HG03520 (cell line): ENCODE measurements at regions not wholly inside any gene's neighbourhood (a gene's known extent, or its start where the extent isn't known, plus 50 kb on each side); places are given as distances from the start of the nearest gene placed in this dataset.

Experiments used
- ATAC-seq: cut with Tn5 transposase; IDR thresholded peaks from one replicate; pipeline ENCODE4 v1.9.1; 2021; ENCODE audit warnings: mild to moderate bottlenecking, moderate library complexity; ENCODE audit not compliant: unreplicated experiment

DNA sequence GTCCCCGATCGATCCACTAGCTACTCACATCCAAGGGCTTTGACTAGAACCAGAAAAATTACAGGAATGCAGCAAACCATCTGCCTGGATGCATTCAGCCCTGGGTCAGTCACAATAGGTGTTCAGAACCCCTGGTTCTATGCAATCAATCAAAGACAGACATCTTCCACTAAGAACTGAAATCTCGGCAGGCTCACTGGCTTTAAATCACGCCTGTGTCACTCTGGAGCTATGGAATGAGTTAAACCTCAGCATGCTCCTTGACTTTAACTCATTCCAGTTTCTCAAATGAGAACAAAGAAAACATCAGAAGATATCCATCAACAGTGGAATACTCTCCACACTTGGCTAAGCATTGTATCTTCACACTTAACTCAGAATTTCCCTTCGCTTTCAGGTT is 68.1 kb upstream of the SPTBN1 start:
- ATAC-seq, result no peak

DNA sequence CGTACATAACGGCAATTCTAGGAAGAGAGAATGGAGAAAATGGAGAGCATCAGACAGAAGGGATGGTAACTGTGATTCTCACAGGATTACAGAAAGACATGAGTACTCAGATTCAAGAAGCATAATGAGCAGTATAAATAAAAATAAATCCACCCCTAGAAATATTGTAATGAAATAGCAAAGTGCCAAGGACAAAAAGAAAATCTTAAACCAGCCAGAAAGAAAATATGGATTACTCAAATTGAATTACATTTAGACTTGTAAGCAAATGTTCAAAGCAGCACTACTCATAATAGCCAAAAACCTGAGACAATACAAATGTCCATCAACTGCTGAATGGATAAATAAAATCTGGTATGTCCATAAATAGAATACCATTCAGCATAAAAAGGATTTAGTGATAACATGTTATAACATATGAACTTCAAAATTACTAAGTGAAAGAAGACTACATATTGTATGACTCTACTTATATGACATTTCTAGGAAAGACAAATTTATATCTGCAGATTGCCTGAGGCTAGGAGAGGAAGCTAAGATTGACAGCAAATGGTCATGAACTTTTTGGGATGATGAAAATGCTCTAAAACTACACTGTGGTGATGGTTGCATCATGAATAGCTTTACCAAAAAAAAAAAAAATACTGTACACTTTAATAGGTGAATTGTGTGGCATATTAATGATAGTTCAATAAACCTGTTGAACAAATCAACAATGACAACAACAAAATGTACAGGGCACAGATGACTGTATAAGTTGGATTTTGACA is 63.4 kb upstream of the SPTBN1 start:
- no peak for ATAC-seq

DNA sequence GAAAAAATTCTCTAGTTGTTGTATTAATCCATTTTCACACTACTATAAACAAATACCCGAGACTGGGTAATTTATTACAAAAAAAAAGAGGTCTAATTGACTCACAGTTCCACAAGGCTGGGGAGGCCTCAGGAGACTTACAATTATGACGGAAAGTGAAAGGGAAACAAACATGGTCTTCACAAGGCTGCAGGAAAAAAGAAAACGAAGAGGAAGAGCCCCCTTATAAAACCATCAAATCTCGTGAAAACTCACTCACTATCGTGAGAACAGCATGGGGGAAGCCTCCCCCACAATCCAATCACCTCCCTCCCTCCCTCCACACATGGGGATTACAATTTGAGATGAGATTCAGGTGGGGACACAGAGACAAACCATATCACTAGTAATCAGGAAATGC is 61.7 kb upstream of the SPTBN1 start:
- ATAC-seq, result peak; percentile 63

DNA sequence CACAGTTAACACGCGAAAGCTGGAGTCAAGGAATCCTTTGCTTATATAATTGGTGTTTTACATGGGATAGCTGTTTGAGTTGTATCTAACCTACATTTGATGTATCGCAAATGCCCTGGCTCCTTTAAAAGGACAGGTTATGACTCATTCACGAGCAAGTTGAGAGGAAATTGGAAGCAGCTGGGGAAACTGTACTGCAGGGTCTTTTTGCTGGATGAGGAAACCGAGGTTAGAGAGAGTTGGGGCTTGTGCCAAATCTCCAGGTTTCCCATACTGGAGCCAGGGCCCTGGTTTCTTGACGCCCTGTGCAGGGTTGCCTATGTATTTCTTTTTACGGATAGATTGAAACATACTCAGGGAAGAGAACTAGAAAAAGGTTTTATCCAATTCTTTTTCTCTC is 60.0 kb upstream of the SPTBN1 start:
- ATAC-seq, result no peak

DNA sequence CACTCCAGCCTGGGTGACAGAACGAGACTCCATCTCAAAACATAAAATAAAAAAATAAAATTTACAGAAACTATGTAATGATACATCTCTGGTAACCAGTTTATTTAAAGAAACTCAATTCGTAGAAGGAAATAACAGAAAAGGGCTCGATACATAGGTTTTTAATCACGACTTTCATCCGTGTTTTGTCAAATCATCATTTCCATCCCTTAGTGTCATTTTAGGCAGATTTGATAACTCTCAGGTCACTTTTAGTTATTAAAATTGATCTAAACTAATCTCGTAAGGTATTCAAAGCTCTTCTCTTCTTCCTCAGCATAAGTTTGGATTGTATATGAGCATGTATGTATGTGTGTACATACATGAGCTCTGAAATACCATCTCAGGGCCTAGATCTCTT is 59.3 kb upstream of the SPTBN1 start:
- ATAC-seq, result no peak

DNA sequence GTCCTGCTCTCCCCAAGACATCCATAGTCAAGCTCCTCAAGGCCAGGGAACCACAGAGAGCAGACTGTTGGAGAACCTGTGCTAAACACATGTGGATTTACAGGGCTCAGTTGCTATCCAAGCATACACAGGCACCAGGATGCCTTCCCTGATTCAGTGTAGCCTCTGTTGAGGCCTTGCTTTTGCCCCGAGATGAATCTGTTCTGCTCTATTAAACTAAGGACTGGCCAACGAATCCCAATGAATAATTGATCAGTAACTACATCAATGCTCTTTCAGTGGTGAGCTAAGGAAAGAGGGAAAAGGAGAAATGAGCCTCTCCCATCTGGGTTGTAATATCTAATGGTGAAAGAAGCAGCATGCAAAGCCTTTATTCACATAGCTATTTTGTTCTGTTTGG is 58.7 kb upstream of the SPTBN1 start:
- ATAC-seq, result no peak

DNA sequence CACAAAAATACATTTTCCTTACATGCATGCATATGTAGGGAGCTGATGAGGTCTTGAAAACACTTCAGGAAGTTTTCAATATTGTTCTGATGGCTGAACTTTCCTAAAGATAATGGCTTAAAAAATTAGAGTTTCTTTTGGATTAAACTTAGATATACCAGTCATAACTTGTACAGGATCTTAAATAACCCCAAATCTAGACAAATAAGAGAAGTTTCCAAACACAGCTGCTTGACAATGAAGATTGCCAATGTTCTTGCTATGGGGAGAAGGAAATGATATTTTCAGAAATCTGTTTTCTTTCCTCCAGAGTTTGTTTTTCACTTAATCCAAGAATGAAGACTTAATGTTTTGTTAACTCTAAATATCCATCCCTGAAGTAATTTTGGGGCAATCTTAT is 54.6 kb upstream of the SPTBN1 start:
- ATAC-seq, result no peak

DNA sequence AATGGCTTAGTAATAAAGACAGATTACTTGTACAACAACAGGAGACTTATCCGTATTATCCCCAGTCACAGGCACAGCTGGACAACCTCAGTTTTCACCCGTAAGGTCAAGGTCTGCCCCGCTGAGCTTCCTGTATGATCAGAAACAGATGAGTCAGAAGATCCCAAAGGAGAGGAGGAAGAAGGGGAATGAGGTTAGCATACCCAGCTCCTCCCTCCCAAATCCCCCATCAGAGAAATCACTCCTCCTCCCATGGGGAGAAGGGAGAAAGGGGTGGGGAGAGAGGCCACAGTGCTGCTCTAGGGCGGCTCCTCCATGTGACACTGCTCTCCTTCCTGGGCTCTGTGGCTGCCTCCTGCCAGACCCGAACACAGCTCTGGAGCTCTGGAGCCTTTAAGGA is 53.8 kb upstream of the SPTBN1 start:
- no peak for ATAC-seq

DNA sequence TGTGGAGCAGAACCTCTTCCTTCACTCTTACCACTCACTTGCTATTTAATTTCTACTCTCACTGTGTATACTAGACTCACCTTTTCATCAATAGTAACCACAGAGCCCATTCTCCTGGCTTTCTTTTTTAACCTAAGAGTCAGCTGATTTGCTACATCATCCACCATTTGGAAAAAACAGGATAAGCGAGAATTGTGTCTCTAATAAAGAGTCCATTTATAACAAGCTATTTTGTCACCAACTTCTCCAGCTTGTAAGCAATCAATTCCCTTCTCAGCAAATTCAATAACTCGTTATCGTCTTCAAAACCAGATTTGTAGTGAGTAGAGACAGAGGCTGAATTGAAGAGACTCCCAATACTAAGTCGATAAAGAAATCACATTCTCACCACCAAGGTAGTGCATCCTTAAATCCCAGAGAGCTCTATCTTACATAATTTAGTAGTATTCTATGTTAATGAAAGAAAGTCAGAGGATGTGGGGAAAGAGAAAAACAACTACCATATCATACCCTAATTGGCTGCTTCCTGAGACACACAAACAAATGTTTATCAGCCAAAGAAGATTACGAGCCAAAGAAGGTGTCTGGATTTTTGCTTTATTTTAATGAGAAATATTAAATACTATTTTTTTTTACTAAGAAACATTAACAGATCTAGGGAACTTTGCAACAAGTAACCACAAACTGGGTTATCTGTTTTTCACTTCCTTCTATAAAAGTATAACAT is 52.5 kb upstream of the SPTBN1 start:
- ATAC-seq, result no peak

DNA sequence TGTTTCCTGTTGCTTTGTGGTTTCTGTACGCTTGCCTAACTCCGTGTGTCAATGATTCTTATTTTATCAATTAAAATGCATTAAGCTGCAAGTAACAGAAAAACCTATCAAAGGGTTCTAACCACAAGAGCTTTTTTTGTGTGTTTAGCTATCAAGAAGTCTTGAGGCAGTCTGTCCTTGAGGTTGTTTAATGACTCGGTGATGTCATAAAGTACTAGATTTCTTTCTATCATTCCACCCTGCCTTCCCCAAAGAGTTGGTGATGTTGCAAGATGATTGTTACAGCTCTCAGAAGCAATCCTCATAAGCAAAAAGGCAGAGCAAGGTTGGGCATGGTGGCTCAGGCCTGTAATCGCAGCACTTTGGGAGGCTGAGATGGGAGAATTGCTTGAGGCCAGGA is 51.9 kb upstream of the SPTBN1 start:
- ATAC-seq, result no peak

DNA sequence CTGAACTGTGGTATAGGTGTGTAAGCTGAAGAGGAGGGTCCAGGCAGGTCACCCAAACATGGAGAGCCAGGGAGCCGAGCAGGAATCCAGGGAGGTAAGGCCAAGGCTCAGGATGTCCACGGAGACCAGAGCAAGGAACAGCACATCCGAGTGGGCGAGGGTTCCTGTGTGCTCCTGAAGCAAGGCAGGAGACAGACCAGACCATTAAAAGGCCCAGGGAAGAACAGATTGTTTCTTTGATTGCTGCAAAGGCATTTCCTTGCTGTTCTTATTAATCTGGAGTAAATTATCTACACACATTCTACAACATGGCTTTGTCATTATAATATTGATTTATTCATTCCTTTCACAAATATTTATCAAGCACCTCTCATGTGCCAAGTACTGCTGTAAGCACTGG is 50.1 kb upstream of the SPTBN1 start:
- ATAC-seq, result no peak
